ENCODE measurements at regions not wholly inside any gene's neighbourhood (a gene's known extent, or its start where the extent isn't known, plus 50 kb on each side); places are given as distances from the start of the nearest gene placed in this dataset.

DNA sequence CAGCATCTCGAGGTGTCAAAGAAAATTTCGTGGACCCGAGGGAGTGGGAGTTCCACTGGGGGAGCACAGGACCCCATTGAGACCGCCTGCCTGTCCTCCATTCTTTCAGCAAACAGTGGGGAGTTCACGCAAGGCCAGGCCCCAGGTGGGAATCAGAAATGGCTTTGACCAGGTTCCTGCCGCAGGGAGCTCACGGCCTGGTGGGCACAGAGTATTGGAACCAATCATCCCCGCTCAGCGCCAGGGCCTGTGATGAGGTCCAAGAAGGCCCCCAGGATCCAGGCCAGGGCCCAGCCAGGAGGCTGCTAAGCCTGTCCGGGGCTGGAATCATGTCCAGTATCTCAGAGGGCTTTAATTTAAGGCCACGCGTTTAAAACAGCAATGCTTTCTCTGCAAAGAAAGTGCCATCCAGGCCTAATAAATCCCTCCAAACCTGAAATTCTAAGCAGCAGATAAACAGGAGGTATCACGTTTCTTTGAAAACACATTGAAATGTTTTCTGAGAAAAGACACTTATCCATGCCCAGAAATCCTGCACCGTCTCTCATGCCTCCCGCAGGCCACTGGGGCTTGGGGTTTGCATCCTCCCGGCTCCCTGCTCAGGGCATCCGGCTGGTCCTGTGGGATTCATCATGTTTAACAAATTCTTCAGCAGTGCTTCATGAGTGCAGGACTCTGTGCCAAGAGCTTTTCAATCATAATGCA lies 125.7 kb downstream of the OAT start:
- TF ChIP-seq, protein P1, sequence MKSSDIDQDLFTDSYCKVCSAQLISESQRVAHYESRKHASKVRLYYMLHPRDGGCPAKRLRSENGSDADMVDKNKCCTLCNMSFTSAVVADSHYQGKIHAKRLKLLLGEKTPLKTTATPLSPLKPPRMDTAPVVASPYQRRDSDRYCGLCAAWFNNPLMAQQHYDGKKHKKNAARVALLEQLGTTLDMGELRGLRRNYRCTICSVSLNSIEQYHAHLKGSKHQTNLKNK (CRISPR knock-in tag; IDR thresholded peaks at IDR 0.05) = no peak
- no peak for TF ChIP-seq MLX (CRISPR knock-in tag; IDR thresholded peaks at IDR 0.05)
- TF ChIP-seq MAX (CRISPR knock-in tag; IDR thresholded peaks at IDR 0.05) = no peak
- TF ChIP-seq ZNF532 (CRISPR knock-in tag; IDR thresholded peaks at IDR 0.05; ENCODE audit: borderline replicate concordance) = no peak
- no peak for TF ChIP-seq MYBL2 (CRISPR knock-in tag; IDR thresholded peaks at IDR 0.05)
- TF ChIP-seq OVOL2 (CRISPR knock-in tag; IDR thresholded peaks at IDR 0.05; ENCODE audit: borderline replicate concordance) = no peak
- no peak for TF ChIP-seq AFF4 (CRISPR knock-in tag; IDR thresholded peaks at IDR 0.05; ENCODE audit: borderline replicate concordance)
- TF ChIP-seq NFE2L1 (CRISPR knock-in tag; IDR thresholded peaks at IDR 0.05) = no peak
- TF ChIP-seq PRRX2 (CRISPR knock-in tag; IDR thresholded peaks at IDR 0.05) = no peak
- no peak for TF ChIP-seq ETV6 (CRISPR knock-in tag; IDR thresholded peaks at IDR 0.05)
- no peak for TF ChIP-seq MXD4 (CRISPR knock-in tag; IDR thresholded peaks at IDR 0.05; ENCODE audit: borderline replicate concordance)
- TF ChIP-seq, protein P2, sequence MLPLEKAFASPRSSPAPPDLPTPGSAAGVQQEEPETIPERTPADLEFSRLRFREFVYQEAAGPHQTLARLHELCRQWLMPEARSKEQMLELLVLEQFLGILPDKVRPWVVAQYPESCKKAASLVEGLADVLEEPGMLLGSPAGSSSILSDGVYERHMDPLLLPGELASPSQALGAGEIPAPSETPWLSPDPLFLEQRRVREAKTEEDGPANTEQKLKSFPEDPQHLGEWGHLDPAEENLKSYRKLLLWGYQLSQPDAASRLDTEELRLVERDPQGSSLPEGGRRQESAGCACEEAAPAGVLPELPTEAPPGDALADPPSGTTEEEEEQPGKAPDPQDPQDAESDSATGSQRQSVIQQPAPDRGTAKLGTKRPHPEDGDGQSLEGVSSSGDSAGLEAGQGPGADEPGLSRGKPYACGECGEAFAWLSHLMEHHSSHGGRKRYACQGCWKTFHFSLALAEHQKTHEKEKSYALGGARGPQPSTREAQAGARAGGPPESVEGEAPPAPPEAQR (CRISPR knock-in tag; IDR thresholded peaks at IDR 0.05) = no peak
- no peak for TF ChIP-seq IRF2 (CRISPR knock-in tag; IDR thresholded peaks at IDR 0.05; ENCODE audit: borderline replicate concordance, low read depth)
- TF ChIP-seq ATF1 (CRISPR knock-in tag; IDR thresholded peaks at IDR 0.05) = no peak
- TF ChIP-seq SOX15 (CRISPR knock-in tag; IDR thresholded peaks at IDR 0.05) = no peak
- TF ChIP-seq CREM (CRISPR knock-in tag; IDR thresholded peaks at IDR 0.05) = no peak
- TF ChIP-seq, protein P3, sequence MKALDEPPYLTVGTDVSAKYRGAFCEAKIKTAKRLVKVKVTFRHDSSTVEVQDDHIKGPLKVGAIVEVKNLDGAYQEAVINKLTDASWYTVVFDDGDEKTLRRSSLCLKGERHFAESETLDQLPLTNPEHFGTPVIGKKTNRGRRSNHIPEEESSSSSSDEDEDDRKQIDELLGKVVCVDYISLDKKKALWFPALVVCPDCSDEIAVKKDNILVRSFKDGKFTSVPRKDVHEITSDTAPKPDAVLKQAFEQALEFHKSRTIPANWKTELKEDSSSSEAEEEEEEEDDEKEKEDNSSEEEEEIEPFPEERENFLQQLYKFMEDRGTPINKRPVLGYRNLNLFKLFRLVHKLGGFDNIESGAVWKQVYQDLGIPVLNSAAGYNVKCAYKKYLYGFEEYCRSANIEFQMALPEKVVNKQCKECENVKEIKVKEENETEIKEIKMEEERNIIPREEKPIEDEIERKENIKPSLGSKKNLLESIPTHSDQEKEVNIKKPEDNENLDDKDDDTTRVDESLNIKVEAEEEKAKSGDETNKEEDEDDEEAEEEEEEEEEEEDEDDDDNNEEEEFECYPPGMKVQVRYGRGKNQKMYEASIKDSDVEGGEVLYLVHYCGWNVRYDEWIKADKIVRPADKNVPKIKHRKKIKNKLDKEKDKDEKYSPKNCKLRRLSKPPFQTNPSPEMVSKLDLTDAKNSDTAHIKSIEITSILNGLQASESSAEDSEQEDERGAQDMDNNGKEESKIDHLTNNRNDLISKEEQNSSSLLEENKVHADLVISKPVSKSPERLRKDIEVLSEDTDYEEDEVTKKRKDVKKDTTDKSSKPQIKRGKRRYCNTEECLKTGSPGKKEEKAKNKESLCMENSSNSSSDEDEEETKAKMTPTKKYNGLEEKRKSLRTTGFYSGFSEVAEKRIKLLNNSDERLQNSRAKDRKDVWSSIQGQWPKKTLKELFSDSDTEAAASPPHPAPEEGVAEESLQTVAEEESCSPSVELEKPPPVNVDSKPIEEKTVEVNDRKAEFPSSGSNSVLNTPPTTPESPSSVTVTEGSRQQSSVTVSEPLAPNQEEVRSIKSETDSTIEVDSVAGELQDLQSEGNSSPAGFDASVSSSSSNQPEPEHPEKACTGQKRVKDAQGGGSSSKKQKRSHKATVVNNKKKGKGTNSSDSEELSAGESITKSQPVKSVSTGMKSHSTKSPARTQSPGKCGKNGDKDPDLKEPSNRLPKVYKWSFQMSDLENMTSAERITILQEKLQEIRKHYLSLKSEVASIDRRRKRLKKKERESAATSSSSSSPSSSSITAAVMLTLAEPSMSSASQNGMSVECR (CRISPR knock-in tag; IDR thresholded peaks at IDR 0.05; ENCODE audit: borderline replicate concordance) = no peak
- TF ChIP-seq, protein P4, sequence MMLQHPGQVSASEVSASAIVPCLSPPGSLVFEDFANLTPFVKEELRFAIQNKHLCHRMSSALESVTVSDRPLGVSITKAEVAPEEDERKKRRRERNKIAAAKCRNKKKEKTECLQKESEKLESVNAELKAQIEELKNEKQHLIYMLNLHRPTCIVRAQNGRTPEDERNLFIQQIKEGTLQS (CRISPR knock-in tag; conservative IDR thresholded peaks at IDR 0.05) = no peak
- no peak for TF ChIP-seq ZNF121 (CRISPR knock-in tag; IDR thresholded peaks at IDR 0.05)
- H3K4me3 Mint-ChIP-seq = no peak overlapping the region
- ATAC-seq = no peak
- no peaks in the 10 kb centered on the region for H3K9me3 Mint-ChIP-seq
- H3K27me3 Mint-ChIP-seq (ENCODE audit: low read depth) = no peaks in the 10 kb centered on the region
- H3K4me1 Mint-ChIP-seq = no peaks in the 10 kb centered on the region
- CTCF ChIA-PET = interaction anchor here (3.8 kb wide), 1 partner anchor 96 kb away, joined by 13 read pairs; no protein-coding TSS in a partner anchor
- DNase-seq (ENCODE audit: low spot score) = no peak
- no peak overlapping the region for H3K27ac Mint-ChIP-seq
- POLR2A ChIA-PET = no interaction called here
- no peaks in the 10 kb centered on the region for H3K36me3 Mint-ChIP-seq

Measured in WTC11 (cell line).